C4-2B (cell line): ENCODE measurements at regions not wholly inside any gene's neighbourhood (a gene's known extent, or its start where the extent isn't known, plus 50 kb on each side); places are given as distances from the start of the nearest gene placed in this dataset.
"Not testable (repeated sequence)": the region's sequence is repeated elsewhere in the genome, so short reads cannot be mapped to it uniquely, and the experiment has no call there.

Experiments
- H3K27ac ChIP-seq: fragments of 450-650 bp; 2 replicates; pipeline ENCODE4 v1.5.1; 2017
- ZFX ChIP-seq: fragments of 450-650 bp; IDR thresholded peaks from 2 replicates; pipeline ENCODE4 v1.6.1; 2017
- TF ChIP-seq, protein P1 (sequence below): fragments of 450-650 bp; conservative IDR thresholded peaks from 2 replicates; pipeline ENCODE4 v1.5.1; 2017; ENCODE audit warnings: mild to moderate bottlenecking

DNA sequence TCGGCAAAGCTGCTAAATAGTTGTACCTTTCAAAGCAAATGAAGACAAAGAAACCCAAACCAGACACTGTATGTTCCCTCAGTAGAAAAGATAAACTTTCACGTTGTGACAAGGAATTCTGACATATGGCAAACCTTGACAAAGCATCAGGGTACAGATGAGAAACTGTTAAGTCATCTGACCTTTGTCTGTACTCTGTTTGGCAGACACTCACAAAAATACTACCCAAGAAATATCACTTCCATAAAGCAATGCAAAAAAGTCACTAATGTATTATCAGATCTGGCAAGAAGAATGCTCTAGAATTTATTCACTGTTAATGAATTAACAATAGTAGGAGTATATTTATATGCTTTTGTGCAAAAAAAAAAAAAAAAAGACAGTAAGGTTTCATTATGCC is 843.7 kb downstream of the DIAPH3 start:
- no peak for TF ChIP-seq ZFX
- TF ChIP-seq, protein P1, sequence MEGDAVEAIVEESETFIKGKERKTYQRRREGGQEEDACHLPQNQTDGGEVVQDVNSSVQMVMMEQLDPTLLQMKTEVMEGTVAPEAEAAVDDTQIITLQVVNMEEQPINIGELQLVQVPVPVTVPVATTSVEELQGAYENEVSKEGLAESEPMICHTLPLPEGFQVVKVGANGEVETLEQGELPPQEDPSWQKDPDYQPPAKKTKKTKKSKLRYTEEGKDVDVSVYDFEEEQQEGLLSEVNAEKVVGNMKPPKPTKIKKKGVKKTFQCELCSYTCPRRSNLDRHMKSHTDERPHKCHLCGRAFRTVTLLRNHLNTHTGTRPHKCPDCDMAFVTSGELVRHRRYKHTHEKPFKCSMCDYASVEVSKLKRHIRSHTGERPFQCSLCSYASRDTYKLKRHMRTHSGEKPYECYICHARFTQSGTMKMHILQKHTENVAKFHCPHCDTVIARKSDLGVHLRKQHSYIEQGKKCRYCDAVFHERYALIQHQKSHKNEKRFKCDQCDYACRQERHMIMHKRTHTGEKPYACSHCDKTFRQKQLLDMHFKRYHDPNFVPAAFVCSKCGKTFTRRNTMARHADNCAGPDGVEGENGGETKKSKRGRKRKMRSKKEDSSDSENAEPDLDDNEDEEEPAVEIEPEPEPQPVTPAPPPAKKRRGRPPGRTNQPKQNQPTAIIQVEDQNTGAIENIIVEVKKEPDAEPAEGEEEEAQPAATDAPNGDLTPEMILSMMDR, result no peak
- no peak overlapping the region for H3K27ac ChIP-seq

DNA sequence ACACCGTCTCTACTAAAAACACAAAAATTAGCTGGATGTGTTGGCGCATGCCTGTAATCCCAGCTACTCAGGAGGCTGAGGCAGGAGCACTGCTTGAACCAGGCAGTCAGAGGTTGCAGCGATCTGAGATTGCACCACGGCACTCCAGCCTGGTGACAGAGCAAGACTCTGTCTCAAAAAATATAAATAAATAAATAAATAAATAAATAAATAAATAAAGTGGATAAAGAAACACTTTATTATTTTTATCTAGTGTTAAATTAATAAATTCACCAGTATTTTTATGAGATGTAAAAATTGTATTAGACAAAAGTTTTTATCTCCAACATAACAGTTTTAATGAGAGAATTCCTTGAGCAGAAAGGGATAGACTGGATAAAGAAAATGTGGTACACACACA is 839.3 kb downstream of the DIAPH3 start:
- H3K27ac ChIP-seq, result not testable (repeated sequence)

DNA sequence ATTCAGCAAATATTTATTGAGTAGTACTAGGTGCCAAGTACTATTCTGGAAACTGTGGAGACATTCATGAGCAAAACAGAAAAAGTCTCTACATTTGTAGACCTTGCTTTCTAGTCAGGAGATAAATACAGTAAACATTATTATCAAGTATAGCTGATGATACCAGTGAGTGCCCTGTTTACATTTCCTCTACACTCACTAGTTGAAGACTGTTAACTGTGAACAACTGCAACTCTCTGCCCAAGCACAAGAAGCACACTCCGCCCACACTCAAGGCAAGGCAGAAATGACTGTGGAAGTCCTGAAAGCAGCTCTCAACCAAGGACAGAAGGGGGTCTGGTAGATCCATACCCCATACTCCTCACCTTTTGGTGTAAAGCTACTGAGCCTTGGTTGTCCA is 837.0 kb downstream of the DIAPH3 start:
- no peak overlapping the region for H3K27ac ChIP-seq
- TF ChIP-seq, protein P1, result no peak
- no peak for TF ChIP-seq ZFX

DNA sequence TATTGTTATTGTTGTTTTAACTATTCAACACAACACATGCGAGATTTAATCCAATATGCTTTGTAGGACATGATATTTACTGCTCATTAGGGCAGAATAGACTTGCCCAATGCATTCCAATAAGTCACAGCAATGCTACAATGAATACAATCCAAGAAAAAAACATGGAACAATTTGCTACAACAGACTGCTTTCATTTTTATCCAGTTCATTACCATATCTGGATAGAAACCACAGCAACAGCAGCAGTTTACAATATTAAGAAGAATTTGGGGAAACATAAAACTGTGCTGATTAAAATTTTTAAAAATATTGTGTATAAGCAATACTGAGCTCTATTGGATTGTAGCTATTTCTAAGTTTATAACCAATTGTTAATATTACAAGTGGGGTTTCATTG is 833.0 kb downstream of the DIAPH3 start:
- no peak overlapping the region for H3K27ac ChIP-seq
- TF ChIP-seq, protein P1, result no peak
- no peak for TF ChIP-seq ZFX

DNA sequence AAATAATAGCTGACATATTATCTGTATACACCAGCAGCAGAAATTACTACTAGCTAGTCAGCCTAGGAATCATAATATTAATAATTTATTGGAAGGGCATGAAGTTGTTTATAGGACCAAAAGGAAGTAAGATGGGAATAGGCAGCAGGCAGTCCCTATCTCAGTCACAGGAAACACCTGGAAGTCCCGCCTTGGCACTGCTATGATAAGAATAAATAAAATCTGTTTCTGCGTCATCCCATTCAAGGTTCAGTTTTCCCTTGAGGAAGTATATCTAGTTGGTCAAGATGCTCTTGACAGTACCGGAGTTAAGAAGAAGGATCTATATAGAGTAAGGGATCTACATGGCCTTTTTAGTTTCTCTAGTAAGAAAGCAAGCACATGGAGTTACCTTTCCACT is 830.8 kb downstream of the DIAPH3 start:
- no peak for TF ChIP-seq ZFX
- TF ChIP-seq, protein P1, result no peak
- H3K27ac ChIP-seq, result no peak overlapping the region

DNA sequence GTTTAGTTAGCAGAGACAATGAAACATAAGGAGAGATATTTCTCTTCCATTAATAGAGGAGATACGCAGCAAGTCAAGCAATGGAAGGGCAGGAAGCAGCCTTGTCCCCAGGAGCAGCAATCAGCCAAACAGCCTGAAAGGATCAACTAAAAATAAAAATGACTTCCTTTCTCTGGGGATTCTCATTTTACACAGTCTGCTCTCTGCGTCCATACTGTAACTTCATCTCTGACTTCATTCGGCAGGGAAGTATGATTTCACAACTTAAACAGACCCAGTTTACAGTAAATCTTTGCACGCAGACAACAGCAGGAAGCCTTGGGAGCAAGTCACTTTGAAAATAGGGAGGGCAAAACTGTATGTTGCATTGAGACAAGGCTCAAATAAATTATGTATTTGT is 826.7 kb downstream of the DIAPH3 start:
- no peak overlapping the region for H3K27ac ChIP-seq
- TF ChIP-seq ZFX, result no peak
- TF ChIP-seq, protein P1, result no peak

DNA sequence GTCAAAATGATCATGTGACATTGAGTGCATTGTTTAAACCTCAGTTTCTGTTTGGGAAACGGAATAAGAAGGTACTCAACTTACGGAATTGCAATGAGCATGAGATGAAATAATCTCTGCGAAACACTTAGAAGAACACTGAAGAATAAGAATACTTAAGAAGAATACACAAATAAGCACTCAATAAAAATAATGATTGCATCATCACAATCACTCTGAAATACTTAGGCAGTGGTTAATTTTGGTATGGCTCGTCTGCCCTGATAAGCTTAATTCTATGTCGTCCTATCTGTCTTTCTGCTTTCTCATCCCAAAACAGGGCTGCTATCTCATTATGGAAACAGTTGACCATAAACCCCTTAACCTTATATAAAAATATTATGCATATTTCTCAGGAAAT is 823.6 kb downstream of the DIAPH3 start:
- no peak for TF ChIP-seq ZFX
- TF ChIP-seq, protein P1, result no peak
- no peak overlapping the region for H3K27ac ChIP-seq

DNA sequence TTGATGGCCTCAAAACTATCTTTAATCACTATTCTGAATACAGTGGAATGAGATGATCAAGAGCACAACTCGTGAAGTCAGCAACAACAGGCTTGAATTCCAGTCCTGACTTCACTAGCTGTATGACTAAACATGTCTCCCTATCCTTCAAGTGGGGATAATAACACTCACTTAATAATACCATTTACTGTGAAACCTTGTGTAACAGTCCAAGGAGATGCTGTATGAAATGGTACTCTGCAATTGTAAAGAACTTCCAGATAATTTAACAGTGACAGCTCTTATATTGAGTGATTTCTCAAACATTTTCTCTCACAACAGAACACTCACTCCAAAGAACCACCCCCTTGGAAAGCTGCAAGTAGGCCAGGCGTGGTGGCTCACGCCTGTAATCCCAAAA is 823.1 kb downstream of the DIAPH3 start:
- no peak for TF ChIP-seq ZFX
- H3K27ac ChIP-seq, result no peak overlapping the region

DNA sequence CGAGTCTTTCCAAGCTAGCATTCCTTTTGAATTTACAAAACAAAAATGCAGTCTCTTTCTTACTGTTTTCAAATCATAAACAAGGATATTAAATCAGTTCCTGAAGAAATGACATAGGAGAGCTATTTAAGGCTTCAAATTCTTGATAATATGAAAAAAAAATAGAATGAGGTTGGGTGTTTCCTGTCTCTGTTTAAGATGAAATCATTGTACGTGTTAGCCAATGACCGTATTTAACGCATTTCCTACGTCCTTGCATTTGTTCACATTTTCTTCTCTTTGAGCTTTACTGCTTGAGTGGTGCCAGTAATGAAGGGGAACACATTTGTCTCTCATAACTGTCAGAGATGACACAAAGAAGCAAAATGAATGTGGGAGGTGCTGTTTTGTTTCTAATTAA is 821.3 kb downstream of the DIAPH3 start:
- no peak overlapping the region for H3K27ac ChIP-seq
- TF ChIP-seq, protein P1, result no peak
- TF ChIP-seq ZFX, result no peak
